GM23338 (cell line): ENCODE measurements at regions not wholly inside any gene's neighbourhood (a gene's known extent, or its start where the extent isn't known, plus 50 kb on each side); places are given as distances from the start of the nearest gene placed in this dataset.

Source experiments
- ATAC-seq: fragments of 200-7000 bp; cut with Tn5 transposase; 3 replicates; pipeline ENCODE4 v1.9.1; 2020
- DNase-seq: peaks from one replicate; pipeline ENCODE4 v3.0.0-alpha.2; 2015; ENCODE audit warnings: low spot score
- H2AFZ ChIP-seq: fragments of 200-600 bp; sonication (generic); 2 replicates; pipeline ENCODE4 v1.8.0; 2016; ENCODE audit warnings: antibody characterized with exemption, mild to moderate bottlenecking, moderate library complexity
- H3F3A ChIP-seq: fragments of 200-600 bp; sonication (generic); replicated peaks from 2 replicates; pipeline ENCODE4 v1.8.0; 2017; ENCODE audit warnings: antibody characterized with exemption, mixed run types, low read depth
- H3K27ac ChIP-seq: fragments of 200-600 bp; sonication (generic); 2 replicates; pipeline ENCODE4 v1.6.1; 2016; ENCODE audit warnings: low read depth
- H3K27me3 ChIP-seq: fragments of 200-600 bp; sonication (generic); 2 replicates; pipeline ENCODE4 v1.8.0; 2016; ENCODE audit warnings: mild to moderate bottlenecking, mixed run types, moderate library complexity; ENCODE audit not compliant: insufficient read depth
- H3K36me3 ChIP-seq: fragments of 200-600 bp; sonication (generic); 2 replicates; pipeline ENCODE4 v1.8.0; 2016; ENCODE audit warnings: mild to moderate bottlenecking; ENCODE audit not compliant: insufficient read depth
- H3K4me1 ChIP-seq: fragments of 200-600 bp; sonication (generic); 2 replicates; pipeline ENCODE4 v1.8.0; 2016; ENCODE audit warnings: mild to moderate bottlenecking, moderate library complexity; ENCODE audit not compliant: insufficient read depth
- H3K4me2 ChIP-seq: fragments of 200-600 bp; sonication (generic); 2 replicates; pipeline ENCODE4 v1.7.1; 2017; ENCODE audit warnings: mixed run types
- H3K4me3 ChIP-seq: fragments of 200-600 bp; sonication (generic); 2 replicates; pipeline ENCODE4 v1.6.1; 2016; ENCODE audit warnings: mixed run types
- H3K79me2 ChIP-seq: fragments of 200-600 bp; sonication (generic); replicated peaks from 2 replicates; pipeline ENCODE4 v1.8.0; 2017; ENCODE audit warnings: mild to moderate bottlenecking; ENCODE audit not compliant: insufficient read depth
- H3K9me2 ChIP-seq: fragments of 200-600 bp; sonication (generic); 2 replicates; pipeline ENCODE4 v1.8.0; 2017; ENCODE audit not compliant: insufficient read depth
- H4K20me1 ChIP-seq: fragments of 200-600 bp; sonication (generic); replicated peaks from 2 replicates; pipeline ENCODE4 v1.8.0; 2017; ENCODE audit warnings: mild to moderate bottlenecking; ENCODE audit not compliant: insufficient read depth
- H3K27ac Mint-ChIP-seq: 2 replicates; pipeline ENCODE4 v1.8.0; 2020; ENCODE audit warnings: inconsistent platforms, mild to moderate bottlenecking, moderate library complexity, mixed read lengths
- H3K27me3 Mint-ChIP-seq: 3 replicates; pipeline ENCODE4 v1.8.0; 2022; ENCODE audit warnings: low read depth, mild to moderate bottlenecking, moderate library complexity, mixed read lengths, inconsistent platforms; ENCODE audit not compliant: insufficient read depth, poor library complexity
- H3K36me3 Mint-ChIP-seq: 3 replicates; pipeline ENCODE4 v1.8.0; 2021; ENCODE audit warnings: low read depth, mild to moderate bottlenecking, inconsistent platforms, moderate library complexity, mixed read lengths
- H3K4me1 Mint-ChIP-seq: 3 replicates; pipeline ENCODE4 v1.8.0; 2020; ENCODE audit warnings: mild to moderate bottlenecking, inconsistent platforms, mixed read lengths
- H3K4me3 Mint-ChIP-seq: 3 replicates; pipeline ENCODE4 v1.8.0; 2021; ENCODE audit warnings: moderate library complexity, mild to moderate bottlenecking, inconsistent platforms, mixed read lengths
- H3K9me3 Mint-ChIP-seq: 3 replicates; pipeline ENCODE4 v1.8.0; 2020; ENCODE audit warnings: moderate library complexity, mild to moderate bottlenecking, inconsistent platforms, mixed read lengths
- EZH2 ChIP-seq: fragments of 200-600 bp; sonication (generic); IDR thresholded peaks from one replicate; pipeline ENCODE4 v1.8.0; 2017; ENCODE audit warnings: antibody characterized with exemption, mild to moderate bottlenecking, low read depth; ENCODE audit not compliant: unreplicated experiment
- EZH2phosphoT487 ChIP-seq: fragments of 200-600 bp; sonication (generic); IDR thresholded peaks from one replicate; pipeline ENCODE4 v1.8.1; 2018; ENCODE audit warnings: antibody characterized with exemption; ENCODE audit not compliant: unreplicated experiment
- JUNB ChIP-seq: IDR thresholded peaks from one replicate; pipeline ENCODE4 v1.6.1; 2016; ENCODE audit warnings: antibody characterized with exemption; ENCODE audit not compliant: unreplicated experiment
- NANOG ChIP-seq: IDR thresholded peaks from 2 replicates; pipeline ENCODE4 v1.6.1; 2016; ENCODE audit warnings: antibody characterized with exemption, borderline replicate concordance
- POLR2AphosphoS5 ChIP-seq: IDR thresholded peaks from 2 replicates; pipeline ENCODE4 v1.6.1; 2016; ENCODE audit warnings: antibody characterized with exemption, low read depth
- STAT1 ChIP-seq: IDR thresholded peaks from one replicate; pipeline ENCODE4 v1.6.1; 2016; ENCODE audit warnings: antibody characterized with exemption; ENCODE audit not compliant: unreplicated experiment
- ZNF114 ChIP-seq: fragments of 250-450 bp; sonication (Bioruptor Pico); IDR thresholded peaks from 2 replicates; pipeline ENCODE4 v1.5.0; 2020; ENCODE audit warnings: mild to moderate bottlenecking, moderate library complexity
- ZNF331 ChIP-seq: fragments of 250-450 bp; sonication (Bioruptor Pico); IDR thresholded peaks from 2 replicates; pipeline ENCODE4 v1.5.0; 2020; ENCODE audit warnings: low read depth, mild to moderate bottlenecking, moderate library complexity
- ZNF462 ChIP-seq: fragments of 250-450 bp; sonication (Bioruptor Pico); IDR thresholded peaks from 2 replicates; pipeline ENCODE4 v1.5.0; 2020; ENCODE audit warnings: mild to moderate bottlenecking, moderate library complexity
- TF ChIP-seq, protein P1 (sequence below): IDR thresholded peaks from 2 replicates; pipeline ENCODE4 v1.6.1; 2016; ENCODE audit warnings: antibody characterized with exemption
- TF ChIP-seq, protein P2 (sequence below), 2 experiments: fragments of 200-600 bp in 1 of 2; sonication (generic) in 1 of 2; conservative IDR thresholded peaks; 2 replicates each; pipeline versions ENCODE4 v1.5.1 to v1.6.1; 2016 to 2017; ENCODE audit warnings: antibody characterized with exemption in 2 of 2, low read depth in 2 of 2, mild to moderate bottlenecking in 2 of 2, moderate library complexity in 1 of 2

GRCh38 chr19:29405728-29405995 lies 120.1 kb upstream of the VSTM2B start:
- H3K36me3 ChIP-seq: no peaks in the 10 kb centered on the region
- H2AFZ ChIP-seq: peak overlapping the region; percentile 95
- TF ChIP-seq, protein P1, sequence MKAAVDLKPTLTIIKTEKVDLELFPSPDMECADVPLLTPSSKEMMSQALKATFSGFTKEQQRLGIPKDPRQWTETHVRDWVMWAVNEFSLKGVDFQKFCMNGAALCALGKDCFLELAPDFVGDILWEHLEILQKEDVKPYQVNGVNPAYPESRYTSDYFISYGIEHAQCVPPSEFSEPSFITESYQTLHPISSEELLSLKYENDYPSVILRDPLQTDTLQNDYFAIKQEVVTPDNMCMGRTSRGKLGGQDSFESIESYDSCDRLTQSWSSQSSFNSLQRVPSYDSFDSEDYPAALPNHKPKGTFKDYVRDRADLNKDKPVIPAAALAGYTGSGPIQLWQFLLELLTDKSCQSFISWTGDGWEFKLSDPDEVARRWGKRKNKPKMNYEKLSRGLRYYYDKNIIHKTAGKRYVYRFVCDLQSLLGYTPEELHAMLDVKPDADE: no peak
- no peak for TF ChIP-seq EZH2phosphoT487
- H3K36me3 Mint-ChIP-seq: no peaks in the 10 kb centered on the region; the same call in 2 of the 3 replicates
- ATAC-seq (no peak), DNase-seq (no peak)
- H3K9me3 Mint-ChIP-seq: no peaks in the 10 kb centered on the region
- peak overlapping the region; percentile 69; the same call in 1 of the 2 replicates for H3K4me2 ChIP-seq
- no peak overlapping the region for H3K27ac ChIP-seq
- no peaks in the 10 kb centered on the region for H3K27me3 ChIP-seq
- peaks cover 8% of the 10 kb centered on the region for H3K4me1 Mint-ChIP-seq
- no peaks in the 10 kb centered on the region for H3K9me2 ChIP-seq
- H3K4me3 Mint-ChIP-seq: no peak overlapping the region
- H3K27ac Mint-ChIP-seq: no peak overlapping the region
- no peak overlapping the region for H3K4me3 ChIP-seq
- H3K27me3 Mint-ChIP-seq: peaks cover 12% of the 10 kb centered on the region
- H3K4me1 ChIP-seq: peaks cover 5% of the 10 kb centered on the region; the same call in 1 of the 2 replicates
- H3K79me2 ChIP-seq: no peaks in the 10 kb centered on the region
- H3F3A ChIP-seq: no peaks in the 10 kb centered on the region
- H4K20me1 ChIP-seq: no peaks in the 10 kb centered on the region

DNA sequence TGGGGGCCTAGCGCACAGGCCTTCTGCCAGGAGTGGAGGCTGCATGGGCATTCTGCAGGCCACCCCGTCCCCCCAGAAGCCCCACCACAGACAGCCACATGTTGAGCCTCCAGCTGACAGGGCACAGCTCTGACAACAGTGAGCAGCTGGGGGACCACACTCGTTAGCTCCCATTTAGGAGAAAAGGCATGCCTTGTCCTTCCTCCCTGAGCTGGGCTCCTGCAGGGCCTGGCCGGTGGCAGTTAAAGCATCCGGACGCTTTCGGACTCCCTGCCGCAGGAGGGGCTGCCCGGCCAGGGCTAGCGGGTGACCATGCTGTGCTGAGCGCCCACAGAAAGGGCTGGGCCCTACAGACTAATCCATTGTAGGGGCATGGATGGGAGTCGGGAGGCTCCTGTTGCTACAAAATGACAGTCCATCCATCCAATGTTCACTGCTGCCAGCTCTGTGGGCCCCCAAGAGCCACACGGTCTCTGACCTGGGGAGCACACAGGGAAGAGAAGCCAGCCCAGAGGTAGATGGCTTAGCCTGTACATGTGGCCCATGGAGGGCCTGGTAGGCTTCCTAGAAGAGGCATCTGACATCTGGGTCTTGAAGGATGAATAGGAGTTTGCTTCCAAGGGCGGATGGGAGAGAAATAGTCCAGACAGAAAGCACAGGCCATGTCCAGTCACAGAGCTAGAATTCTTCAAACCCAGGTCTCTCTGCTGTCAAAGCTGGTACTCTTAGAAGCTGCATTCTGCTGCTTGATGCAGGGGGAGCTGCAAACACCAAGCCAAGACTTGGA lies 116.5 kb upstream of the VSTM2B start:
- Mint-ChIP-seq H3K36me3 (no peaks in the 10 kb centered on the region; the same call in 2 of the 3 replicates), H3K27me3 (peaks cover 8% of the 10 kb centered on the region), H3K27ac (no peak overlapping the region), H3K4me3 (no peak overlapping the region), H3K9me3 (no peaks in the 10 kb centered on the region), H3K4me1 (peaks cover 3% of the 10 kb centered on the region)
- H3K36me3 ChIP-seq: no peaks in the 10 kb centered on the region
- H3K4me2 ChIP-seq: no peak overlapping the region
- H2AFZ ChIP-seq: no peak overlapping the region
- no peaks in the 10 kb centered on the region for H3K27me3 ChIP-seq
- H3K4me3 ChIP-seq: no peak overlapping the region
- no peaks in the 10 kb centered on the region for H4K20me1 ChIP-seq
- DNase-seq (no peak), ATAC-seq (no peak)
- peaks cover 5% of the 10 kb centered on the region; the same call in 1 of the 2 replicates for H3K4me1 ChIP-seq
- H3F3A ChIP-seq: no peaks in the 10 kb centered on the region
- no peaks in the 10 kb centered on the region for H3K79me2 ChIP-seq
- no peaks in the 10 kb centered on the region for H3K9me2 ChIP-seq
- no peak overlapping the region for H3K27ac ChIP-seq
- TF ChIP-seq EZH2 (no peak), NANOG (no peak), POLR2AphosphoS5 (no peak), STAT1 (no peak), ZNF114 (no peak), EZH2phosphoT487 (no peak), ZNF331 (CRISPR knock-in tag) (no peak), ZNF462 (CRISPR knock-in tag) (no peak), JUNB (no peak)
- TF ChIP-seq, protein P1: no peak
- TF ChIP-seq, protein P2, sequence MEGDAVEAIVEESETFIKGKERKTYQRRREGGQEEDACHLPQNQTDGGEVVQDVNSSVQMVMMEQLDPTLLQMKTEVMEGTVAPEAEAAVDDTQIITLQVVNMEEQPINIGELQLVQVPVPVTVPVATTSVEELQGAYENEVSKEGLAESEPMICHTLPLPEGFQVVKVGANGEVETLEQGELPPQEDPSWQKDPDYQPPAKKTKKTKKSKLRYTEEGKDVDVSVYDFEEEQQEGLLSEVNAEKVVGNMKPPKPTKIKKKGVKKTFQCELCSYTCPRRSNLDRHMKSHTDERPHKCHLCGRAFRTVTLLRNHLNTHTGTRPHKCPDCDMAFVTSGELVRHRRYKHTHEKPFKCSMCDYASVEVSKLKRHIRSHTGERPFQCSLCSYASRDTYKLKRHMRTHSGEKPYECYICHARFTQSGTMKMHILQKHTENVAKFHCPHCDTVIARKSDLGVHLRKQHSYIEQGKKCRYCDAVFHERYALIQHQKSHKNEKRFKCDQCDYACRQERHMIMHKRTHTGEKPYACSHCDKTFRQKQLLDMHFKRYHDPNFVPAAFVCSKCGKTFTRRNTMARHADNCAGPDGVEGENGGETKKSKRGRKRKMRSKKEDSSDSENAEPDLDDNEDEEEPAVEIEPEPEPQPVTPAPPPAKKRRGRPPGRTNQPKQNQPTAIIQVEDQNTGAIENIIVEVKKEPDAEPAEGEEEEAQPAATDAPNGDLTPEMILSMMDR (conservative IDR thresholded peaks at IDR 0.05; ENCODE audit: low read depth in 2 of 2): no peak
